Upper lobe of left lung (tissue), 4 donors: ENCODE measurements at regions not wholly inside any gene's neighbourhood (a gene's known extent, or its start where the extent isn't known, plus 50 kb on each side); places are given as distances from the start of the nearest gene placed in this dataset.

Experiments used
- EP300 ChIP-seq, 4 donors: sonication (generic); formaldehyde crosslinking; IDR thresholded peaks; one replicate each; pipeline ENCODE4 v1.5.1; 2017; ENCODE audit warnings: antibody characterized with exemption in 4 of 4, control low read depth in 2 of 4
- POLR2A ChIP-seq, 4 donors: fragments of 450-650 bp; IDR thresholded peaks; one replicate each; pipeline ENCODE4 v1.5.1; 2016 to 2017; ENCODE audit warnings: antibody characterized with exemption in 4 of 4, mild to moderate bottlenecking in 2 of 4
- POLR2AphosphoS5 ChIP-seq, 2 donors: sonication (generic); formaldehyde crosslinking; IDR thresholded peaks; one replicate each; pipeline ENCODE4 v1.5.1; 2017; ENCODE audit warnings: antibody characterized with exemption in 2 of 2
- TF ChIP-seq, protein P1 (sequence below), 6 experiments: fragments of 450-650 bp in 4 of 6; fragments of 200-600 bp in 2 of 6; sonication (generic) in 2 of 6; IDR thresholded peaks; one replicate each; pipeline ENCODE4 v1.5.1; 2016 to 2019; ENCODE audit warnings: antibody characterized with exemption in 6 of 6

DNA sequence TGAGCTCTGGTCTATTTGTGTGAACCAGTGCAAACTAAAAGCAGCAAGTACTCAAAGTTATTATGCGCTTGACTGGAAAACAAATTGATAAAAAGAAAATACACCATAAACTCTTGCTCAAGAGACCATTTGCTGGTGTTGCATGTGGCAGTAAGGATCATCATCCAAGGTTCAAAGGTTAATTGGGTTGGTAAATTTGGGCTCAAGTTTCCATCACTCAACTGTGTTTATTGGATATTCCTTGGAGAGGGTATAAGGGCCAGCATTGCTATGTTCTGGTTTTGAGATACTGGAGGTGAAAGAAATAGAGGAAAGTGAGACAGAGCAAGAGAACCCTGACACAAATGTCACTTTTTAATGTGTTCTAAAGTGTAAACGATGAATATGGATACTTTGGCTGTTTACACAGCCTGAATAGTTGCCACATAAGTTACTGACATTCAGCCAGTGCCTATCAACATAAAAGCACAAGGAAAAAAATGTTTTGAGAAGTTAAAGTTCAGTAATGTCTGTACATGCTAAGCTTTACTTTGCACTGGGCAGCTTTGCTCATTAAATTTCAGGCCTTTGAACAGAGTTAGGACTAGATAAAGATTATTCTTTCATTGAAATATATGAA is 736.1 kb downstream of the HDGFL1 start:
- TF ChIP-seq EP300 (IDR thresholded peaks at IDR 0.05): no peak
- TF ChIP-seq POLR2A (IDR thresholded peaks at IDR 0.05): no peak
- TF ChIP-seq, protein P1, sequence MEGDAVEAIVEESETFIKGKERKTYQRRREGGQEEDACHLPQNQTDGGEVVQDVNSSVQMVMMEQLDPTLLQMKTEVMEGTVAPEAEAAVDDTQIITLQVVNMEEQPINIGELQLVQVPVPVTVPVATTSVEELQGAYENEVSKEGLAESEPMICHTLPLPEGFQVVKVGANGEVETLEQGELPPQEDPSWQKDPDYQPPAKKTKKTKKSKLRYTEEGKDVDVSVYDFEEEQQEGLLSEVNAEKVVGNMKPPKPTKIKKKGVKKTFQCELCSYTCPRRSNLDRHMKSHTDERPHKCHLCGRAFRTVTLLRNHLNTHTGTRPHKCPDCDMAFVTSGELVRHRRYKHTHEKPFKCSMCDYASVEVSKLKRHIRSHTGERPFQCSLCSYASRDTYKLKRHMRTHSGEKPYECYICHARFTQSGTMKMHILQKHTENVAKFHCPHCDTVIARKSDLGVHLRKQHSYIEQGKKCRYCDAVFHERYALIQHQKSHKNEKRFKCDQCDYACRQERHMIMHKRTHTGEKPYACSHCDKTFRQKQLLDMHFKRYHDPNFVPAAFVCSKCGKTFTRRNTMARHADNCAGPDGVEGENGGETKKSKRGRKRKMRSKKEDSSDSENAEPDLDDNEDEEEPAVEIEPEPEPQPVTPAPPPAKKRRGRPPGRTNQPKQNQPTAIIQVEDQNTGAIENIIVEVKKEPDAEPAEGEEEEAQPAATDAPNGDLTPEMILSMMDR (IDR thresholded peaks at IDR 0.05): no peak
- TF ChIP-seq POLR2AphosphoS5 (IDR thresholded peaks at IDR 0.05): no peak
